T-cell (primary cell): ENCODE measurements at regions not wholly inside any gene's neighbourhood (a gene's known extent, or its start where the extent isn't known, plus 50 kb on each side); places are given as distances from the start of the nearest gene placed in this dataset.

Experiments
- ATAC-seq, 4 experiments: fragments of 200-7000 bp in 3 of 4; fragments of 150-1000 bp in 1 of 4; cut with Tn5 transposase; replicated peaks in 1 of 4; 1 replicate in 3 of 4; 2 replicates in 1 of 4; pipeline ENCODE4 v1.10.0; 2021; ENCODE audit warnings: moderate library complexity in 3 of 4, mild to moderate bottlenecking in 2 of 4, moderate number of reproducible peaks in 1 of 4
- CTCF ChIA-PET, 2 donors: fragments of 300-600 bp; sonication (Branson Sonifier 250); formaldehyde crosslinking; loops; one replicate each; lab custom pipeline; 2022; ENCODE audit warnings: antibody characterized with exemption in 2 of 2; lab: Charles Lee
- POLR2A ChIA-PET, 2 donors: fragments of 300-600 bp; sonication (Branson Sonifier 250); formaldehyde crosslinking; loops; one replicate each; lab custom pipeline; 2022; ENCODE audit warnings: antibody characterized with exemption in 2 of 2; lab: Charles Lee
- DNase-seq, 35 experiments: peaks; one replicate each; pipeline versions ENCODE4 v3.0.0 to v3.0.0-alpha.2; 2013 to 2023
- H3K27ac ChIP-seq: one replicate; pipeline ENCODE4 v1.5.1; 2013; ENCODE audit warnings: low read length
- H3K27me3 ChIP-seq, 2 experiments: replicated peaks in 1 of 2; 1 replicate in 1 of 2; 2 replicates in 1 of 2; pipeline versions ENCODE4 v1.6.1 to v1.7.0; 2013; ENCODE audit warnings: low read length in 1 of 2, mixed read lengths in 1 of 2; ENCODE audit not compliant: control insufficient read depth in 2 of 2, insufficient read depth in 2 of 2; ENCODE audit errors: extremely low read depth in 1 of 2
- H3K36me3 ChIP-seq, 2 donors: 1 replicate in 1 of 2; 2 replicates in 1 of 2; pipeline versions ENCODE4 v1.6.1 to v1.7.0; 2013; ENCODE audit warnings: low read length in 1 of 2; ENCODE audit not compliant: control insufficient read depth in 2 of 2, insufficient read depth in 1 of 2; ENCODE audit errors: extremely low read depth in 1 of 2
- H3K4me1 ChIP-seq, 2 experiments: 1 replicate in 1 of 2; 2 replicates in 1 of 2; pipeline versions ENCODE4 v1.6.1 to v1.7.0; 2013; ENCODE audit warnings: low read length in 2 of 2, mixed read lengths in 1 of 2; ENCODE audit not compliant: insufficient read depth in 2 of 2, control insufficient read depth in 1 of 2; ENCODE audit errors: extremely low read depth in 1 of 2
- H3K4me3 ChIP-seq, 2 donors: 1 replicate in 1 of 2; 2 replicates in 1 of 2; pipeline versions ENCODE4 v1.5.1 to v1.7.0; 2013; ENCODE audit warnings: mild to moderate bottlenecking in 2 of 2, low read length in 1 of 2, moderate library complexity in 1 of 2; ENCODE audit not compliant: control insufficient read depth in 1 of 2; ENCODE audit errors: extremely low read depth in 1 of 2
- H3K9me3 ChIP-seq: 2 replicates; pipeline ENCODE4 v1.7.0; 2013
- H3K27ac Mint-ChIP-seq, 2 donors: one replicate each; pipeline ENCODE4 v1.8.0; 2020 to 2021; ENCODE audit warnings: mild to moderate bottlenecking in 2 of 2, mixed read lengths in 2 of 2
- H3K27me3 Mint-ChIP-seq, 2 donors: one replicate each; pipeline ENCODE4 v1.8.0; 2021 to 2022; ENCODE audit warnings: mixed read lengths in 2 of 2
- H3K36me3 Mint-ChIP-seq: one replicate; pipeline ENCODE4 v1.8.0; 2021; ENCODE audit warnings: mixed read lengths
- H3K4me1 Mint-ChIP-seq, 3 donors: one replicate each; pipeline ENCODE4 v1.8.0; 2020 to 2022; ENCODE audit warnings: mixed read lengths in 3 of 3, mild to moderate bottlenecking in 1 of 3
- H3K4me3 Mint-ChIP-seq, 3 donors: one replicate each; pipeline ENCODE4 v1.8.0; 2020 to 2022; ENCODE audit warnings: mild to moderate bottlenecking in 3 of 3, mixed read lengths in 3 of 3, moderate library complexity in 3 of 3
- H3K9me3 Mint-ChIP-seq, 3 donors: one replicate each; pipeline ENCODE4 v1.8.0; 2020 to 2022; ENCODE audit warnings: mixed read lengths in 3 of 3
- WGBS: methylation state at CpG from one replicate; pipeline ENCODE4 v1.1.5; 2013; ENCODE audit warnings: missing lambda C conversion rate; ENCODE audit not compliant: insufficient coverage; 5-methylcytosine and 5-hydroxymethylcytosine counted together

- ATAC-seq (no peak), DNase-seq (no peak)
- H3K4me1 Mint-ChIP-seq: no peaks in the 10 kb centered on the region
- no peak overlapping the region for H3K27ac ChIP-seq
- no peak overlapping the region for H3K4me3 Mint-ChIP-seq
- H3K27me3 Mint-ChIP-seq: no peaks in the 10 kb centered on the region
- no peaks in the 10 kb centered on the region for H3K36me3 ChIP-seq
- H3K27ac Mint-ChIP-seq: no peak overlapping the region
- H3K4me1 ChIP-seq: no peaks in the 10 kb centered on the region
- POLR2A ChIA-PET: no interaction called here
- H3K4me3 ChIP-seq: no peak overlapping the region
- H3K9me3 Mint-ChIP-seq: peaks cover 0 to 2% (median 0%) of the 10 kb centered on the region in 3 donors
- 25% methylated on average over 1 of the region's 7 CpGs for WGBS
- CTCF ChIA-PET: no interaction called here
- no peaks in the 10 kb centered on the region for H3K9me3 ChIP-seq
- no peaks in the 10 kb centered on the region for H3K27me3 ChIP-seq
- no peaks in the 10 kb centered on the region for H3K36me3 Mint-ChIP-seq
Measured at GRCh38 chr6:91299544-91300491, 712.9 kb upstream of the MAP3K7 start.

DNA sequence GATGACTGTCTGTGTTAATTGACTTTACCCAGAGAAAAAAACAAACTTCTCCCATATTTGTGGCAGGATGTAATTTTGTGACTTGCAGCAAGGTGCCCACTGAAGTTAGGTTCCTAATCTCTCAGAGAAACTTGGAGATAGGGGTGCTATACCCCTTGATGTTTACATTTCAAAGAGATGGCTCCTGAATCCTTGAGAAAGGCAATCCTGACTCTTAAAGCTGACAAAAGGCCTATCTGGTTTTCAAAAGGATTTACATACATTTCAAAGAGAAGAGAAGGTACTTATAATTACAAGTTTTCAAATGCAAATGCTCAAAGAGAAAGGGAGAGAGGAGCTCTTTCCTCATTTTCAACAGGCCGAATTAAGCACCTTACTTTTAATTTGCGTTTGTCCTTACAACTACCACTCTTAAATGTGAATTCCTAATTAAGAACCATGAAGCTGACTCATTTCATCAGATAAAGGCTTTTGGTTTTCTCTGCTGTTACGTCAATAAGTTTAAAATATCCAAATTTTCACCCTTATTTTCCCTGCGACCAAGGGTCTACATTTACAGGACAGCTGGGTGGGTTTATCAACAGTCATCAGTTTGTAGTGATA is 711.8 kb upstream of the MAP3K7 start:
- Mint-ChIP-seq H3K27me3 (no peaks in the 10 kb centered on the region), H3K36me3 (no peaks in the 10 kb centered on the region), H3K27ac (no peak overlapping the region), H3K4me3 (no peak overlapping the region), H3K4me1 (no peaks in the 10 kb centered on the region), H3K9me3 (peaks cover 0 to 4% (median 0%) of the 10 kb centered on the region in 3 donors)
- Histone ChIP-seq H3K4me3 (no peak overlapping the region), H3K27me3 (no peaks in the 10 kb centered on the region), H3K27ac (no peak overlapping the region), H3K4me1 (no peaks in the 10 kb centered on the region), H3K9me3 (no peaks in the 10 kb centered on the region), H3K36me3 (no peaks in the 10 kb centered on the region)
- WGBS: no CpG with 5 or more reads among the region's 4 CpGs
- no peak for DNase-seq
- ChIA-PET CTCF (no interaction called here), POLR2A (no interaction called here)
- no peak for ATAC-seq

DNA sequence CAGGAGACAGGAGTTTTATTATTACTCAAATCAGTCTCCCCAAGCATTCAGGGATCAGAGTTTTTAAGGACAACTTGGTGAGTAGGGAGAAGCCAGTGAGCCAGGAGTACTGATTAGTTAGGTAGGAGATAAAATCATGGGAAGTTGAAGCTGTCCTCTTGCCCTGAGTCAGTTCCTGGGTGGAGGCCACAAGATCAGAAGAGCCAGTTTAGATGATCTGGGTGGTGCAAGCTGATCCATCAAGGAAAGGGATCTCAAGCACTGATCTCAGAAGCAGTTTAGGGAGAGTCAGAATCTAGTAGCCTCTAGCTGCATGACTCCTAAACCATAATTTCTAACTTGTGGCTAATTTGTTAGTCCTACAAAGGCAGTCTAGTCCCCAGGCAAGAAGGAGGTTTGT is 706.5 kb upstream of the MAP3K7 start:
- ATAC-seq (no peak), DNase-seq (no peak)
- no peaks in the 10 kb centered on the region for H3K36me3 ChIP-seq
- Mint-ChIP-seq H3K27me3 (no peaks in the 10 kb centered on the region), H3K4me3 (no peak overlapping the region), H3K4me1 (no peaks in the 10 kb centered on the region), H3K9me3 (peaks cover 0 to 11% (median 5%) of the 10 kb centered on the region in 3 donors), H3K27ac (no peak overlapping the region), H3K36me3 (no peaks in the 10 kb centered on the region)
- H3K9me3 ChIP-seq: no peaks in the 10 kb centered on the region
- H3K4me1 ChIP-seq: no peaks in the 10 kb centered on the region
- H3K27ac ChIP-seq: no peak overlapping the region
- POLR2A ChIA-PET: no interaction called here
- H3K4me3 ChIP-seq: no peak overlapping the region
- H3K27me3 ChIP-seq: no peaks in the 10 kb centered on the region
- CTCF ChIA-PET: no interaction called here

GRCh38 chr6:91291071-91291470 is 704.2 kb upstream of the MAP3K7 start:
- no peak overlapping the region for H3K27ac ChIP-seq
- H3K4me1 ChIP-seq: no peaks in the 10 kb centered on the region
- Mint-ChIP-seq H3K4me1 (no peaks in the 10 kb centered on the region), H3K4me3 (no peak overlapping the region), H3K9me3 (peaks cover 0 to 17% (median 3%) of the 10 kb centered on the region in 3 donors), H3K27me3 (no peaks in the 10 kb centered on the region), H3K36me3 (no peaks in the 10 kb centered on the region), H3K27ac (no peak overlapping the region)
- no peaks in the 10 kb centered on the region for H3K9me3 ChIP-seq
- no peak for ATAC-seq
- H3K4me3 ChIP-seq: no peak overlapping the region
- WGBS: 66% methylated on average over 3 of the region's 4 CpGs
- no peak for DNase-seq
- ChIA-PET CTCF (no interaction called here), POLR2A (no interaction called here)
- no peaks in the 10 kb centered on the region for H3K27me3 ChIP-seq
- H3K36me3 ChIP-seq: no peaks in the 10 kb centered on the region

- Mint-ChIP-seq H3K4me1 (no peaks in the 10 kb centered on the region), H3K4me3 (no peak overlapping the region), H3K36me3 (no peaks in the 10 kb centered on the region), H3K27me3 (no peaks in the 10 kb centered on the region), H3K27ac (no peak overlapping the region), H3K9me3 (peaks cover 0 to 21% (median 5%) of the 10 kb centered on the region in 3 donors)
- DNase-seq (no peak), ATAC-seq (no peak)
- WGBS: 82% methylated on average over 2 of the region's 2 CpGs
- Histone ChIP-seq H3K4me3 (no peak overlapping the region), H3K27ac (no peak overlapping the region), H3K27me3 (no peaks in the 10 kb centered on the region), H3K9me3 (no peaks in the 10 kb centered on the region), H3K36me3 (no peaks in the 10 kb centered on the region), H3K4me1 (no peaks in the 10 kb centered on the region)
- ChIA-PET POLR2A (no interaction called here), CTCF (no interaction called here)
Measured at GRCh38 chr6:91288741-91289140, 701.9 kb upstream of the MAP3K7 start.

GRCh38 chr6:91281901-91282300 is 695.0 kb upstream of the MAP3K7 start:
- H3K9me3 Mint-ChIP-seq: peaks cover 3 to 7% (median 4%) of the 10 kb centered on the region in 3 donors
- Histone ChIP-seq H3K27ac (no peak overlapping the region), H3K4me1 (no peaks in the 10 kb centered on the region), H3K9me3 (no peaks in the 10 kb centered on the region), H3K4me3 (no peak overlapping the region), H3K36me3 (no peaks in the 10 kb centered on the region), H3K27me3 (no peaks in the 10 kb centered on the region)
- no peaks in the 10 kb centered on the region for H3K36me3 Mint-ChIP-seq
- ChIA-PET CTCF (no interaction called here), POLR2A (no interaction called here)
- H3K27me3 Mint-ChIP-seq: no peaks in the 10 kb centered on the region
- no peaks in the 10 kb centered on the region for H3K4me1 Mint-ChIP-seq
- H3K27ac Mint-ChIP-seq: no peak overlapping the region
- no peak overlapping the region for H3K4me3 Mint-ChIP-seq
- ATAC-seq: no peak
- DNase-seq: no peak
